ENCODE measurements at regions not wholly inside any gene's neighbourhood (a gene's known extent, or its start where the extent isn't known, plus 50 kb on each side); places are given as distances from the start of the nearest gene placed in this dataset.

DNA sequence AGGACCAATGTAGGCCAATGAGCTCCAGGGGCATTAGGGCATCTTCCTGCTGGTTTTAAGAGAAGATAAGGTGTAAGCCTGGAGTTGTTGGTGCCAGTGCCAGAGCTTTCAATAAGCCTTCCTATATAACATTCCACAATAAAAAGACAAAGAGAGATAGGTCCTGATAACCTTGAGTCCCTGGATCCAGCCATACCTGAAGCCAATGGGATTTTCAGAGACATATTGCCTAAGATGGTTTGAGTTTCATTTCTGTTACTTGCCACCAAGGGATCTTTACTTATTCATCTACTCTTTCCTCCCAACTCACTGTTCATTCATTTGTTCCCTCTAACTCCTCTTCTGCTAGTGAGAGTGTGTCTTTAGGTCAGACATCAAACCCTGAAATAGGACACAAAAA lies 68.8 kb upstream of the CAPZB start:
- DNase-seq (ENCODE audit: low spot score) (no peak), ATAC-seq (no peak)
- ChIA-PET POLR2A (no interaction called here), CTCF (interaction anchor here (1.3 kb wide), 1 partner anchor 100 kb away, joined by 5 read pairs; no protein-coding TSS in a partner anchor)
- no peak overlapping the region for H3K27ac Mint-ChIP-seq
- H3K36me3 Mint-ChIP-seq: peaks cover 21% of the 10 kb centered on the region
- peaks cover 29% of the 10 kb centered on the region for H3K27me3 Mint-ChIP-seq (ENCODE audit: low read depth)
- H3K9me3 Mint-ChIP-seq: peaks cover 39% of the 10 kb centered on the region
- no peak for TF ChIP-seq ZNF232 (CRISPR knock-in tag; IDR thresholded peaks at IDR 0.05)
- no peak for TF ChIP-seq TEAD4 (CRISPR knock-in tag; IDR thresholded peaks at IDR 0.05)
- TF ChIP-seq, protein P1, sequence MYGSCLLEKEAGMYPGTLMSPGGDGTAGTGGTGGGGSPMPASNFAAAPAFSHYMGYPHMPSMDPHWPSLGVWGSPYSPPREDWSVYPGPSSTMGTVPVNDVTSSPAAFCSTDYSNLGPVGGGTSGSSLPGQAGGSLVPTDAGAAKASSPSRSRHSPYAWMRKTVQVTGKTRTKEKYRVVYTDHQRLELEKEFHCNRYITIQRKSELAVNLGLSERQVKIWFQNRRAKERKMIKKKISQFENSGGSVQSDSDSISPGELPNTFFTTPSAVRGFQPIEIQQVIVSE (CRISPR knock-in tag; IDR thresholded peaks at IDR 0.05; ENCODE audit: borderline replicate concordance): no peak
- no peak for TF ChIP-seq NFE2L1 (CRISPR knock-in tag; IDR thresholded peaks at IDR 0.05)
- TF ChIP-seq, protein P2, sequence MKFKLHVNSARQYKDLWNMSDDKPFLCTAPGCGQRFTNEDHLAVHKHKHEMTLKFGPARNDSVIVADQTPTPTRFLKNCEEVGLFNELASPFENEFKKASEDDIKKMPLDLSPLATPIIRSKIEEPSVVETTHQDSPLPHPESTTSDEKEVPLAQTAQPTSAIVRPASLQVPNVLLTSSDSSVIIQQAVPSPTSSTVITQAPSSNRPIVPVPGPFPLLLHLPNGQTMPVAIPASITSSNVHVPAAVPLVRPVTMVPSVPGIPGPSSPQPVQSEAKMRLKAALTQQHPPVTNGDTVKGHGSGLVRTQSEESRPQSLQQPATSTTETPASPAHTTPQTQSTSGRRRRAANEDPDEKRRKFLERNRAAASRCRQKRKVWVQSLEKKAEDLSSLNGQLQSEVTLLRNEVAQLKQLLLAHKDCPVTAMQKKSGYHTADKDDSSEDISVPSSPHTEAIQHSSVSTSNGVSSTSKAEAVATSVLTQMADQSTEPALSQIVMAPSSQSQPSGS (CRISPR knock-in tag; IDR thresholded peaks at IDR 0.05; ENCODE audit: borderline replicate concordance, low read depth): no peak
- TF ChIP-seq TCF7 (CRISPR knock-in tag; IDR thresholded peaks at IDR 0.05; ENCODE audit: low read depth): no peak
- TF ChIP-seq SOX15 (CRISPR knock-in tag; IDR thresholded peaks at IDR 0.05): no peak
- no peak for TF ChIP-seq ZSCAN18 (CRISPR knock-in tag; IDR thresholded peaks at IDR 0.05)
- TF ChIP-seq ZNF263 (CRISPR knock-in tag; IDR thresholded peaks at IDR 0.05; ENCODE audit: low read depth): no peak
- TF ChIP-seq ZNF416 (CRISPR knock-in tag; IDR thresholded peaks at IDR 0.05): no peak
- no peak for TF ChIP-seq SMAD4 (CRISPR knock-in tag; IDR thresholded peaks at IDR 0.05)
- no peak for TF ChIP-seq KAT7 (CRISPR knock-in tag; IDR thresholded peaks at IDR 0.05; ENCODE audit: borderline replicate concordance)
- H3K4me3 Mint-ChIP-seq: no peak overlapping the region
- H3K4me1 Mint-ChIP-seq: no peaks in the 10 kb centered on the region

DNA sequence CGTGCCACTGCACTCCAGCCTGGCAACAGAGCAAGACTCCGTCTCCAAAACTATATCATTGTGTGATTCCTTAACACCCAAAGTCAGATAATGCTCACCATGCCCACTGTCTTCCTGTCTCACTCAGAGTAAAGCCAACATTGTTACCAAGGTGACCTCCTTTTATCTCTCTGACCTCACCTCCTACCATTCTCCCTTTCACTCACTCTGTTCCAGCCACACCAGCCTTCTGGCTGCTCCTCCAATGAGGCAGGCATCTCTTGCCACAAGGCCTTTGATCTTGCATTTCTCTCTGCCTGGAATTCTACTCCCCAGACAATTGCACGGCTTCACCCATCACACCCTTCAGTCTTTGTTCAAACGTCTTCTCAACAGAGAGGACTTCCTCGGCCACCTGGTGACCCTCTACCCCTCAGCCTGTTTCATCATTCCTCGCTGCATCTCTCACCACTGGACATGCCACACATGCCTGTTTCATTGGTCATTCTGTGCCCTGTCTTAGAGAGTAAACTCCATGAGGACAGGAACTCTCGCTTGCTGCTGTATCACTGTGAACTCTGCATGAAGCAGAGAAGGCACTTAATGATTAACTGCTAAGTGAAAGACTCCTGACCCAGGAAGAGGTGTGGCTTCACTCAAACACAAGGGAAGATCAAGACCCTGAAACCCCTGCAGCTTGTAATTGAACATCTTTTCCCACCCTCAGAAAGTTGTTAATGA lies 67.1 kb upstream of the CAPZB start:
- no peaks in the 10 kb centered on the region for H3K4me1 Mint-ChIP-seq
- ChIA-PET POLR2A (interaction anchor here (0.7 kb wide), 1 partner anchor 76 kb away, joined by 7 read pairs; no protein-coding TSS in a partner anchor), CTCF (interaction anchor here (0.6 kb wide), 1 partner anchor 758 kb away, joined by 3 read pairs; no protein-coding TSS in a partner anchor)
- no peak overlapping the region for H3K27ac Mint-ChIP-seq
- peaks cover 31% of the 10 kb centered on the region for H3K36me3 Mint-ChIP-seq
- H3K9me3 Mint-ChIP-seq: peaks cover 50% of the 10 kb centered on the region
- ATAC-seq (no peak), DNase-seq (ENCODE audit: low spot score) (no peak)
- H3K4me3 Mint-ChIP-seq: no peak overlapping the region
- peaks cover 25% of the 10 kb centered on the region for H3K27me3 Mint-ChIP-seq (ENCODE audit: low read depth)
- no peak for TF ChIP-seq SMAD3 (CRISPR knock-in tag; IDR thresholded peaks at IDR 0.05; ENCODE audit: borderline replicate concordance)
- no peak for TF ChIP-seq USF1 (CRISPR knock-in tag; IDR thresholded peaks at IDR 0.05)
- TF ChIP-seq, protein P3, sequence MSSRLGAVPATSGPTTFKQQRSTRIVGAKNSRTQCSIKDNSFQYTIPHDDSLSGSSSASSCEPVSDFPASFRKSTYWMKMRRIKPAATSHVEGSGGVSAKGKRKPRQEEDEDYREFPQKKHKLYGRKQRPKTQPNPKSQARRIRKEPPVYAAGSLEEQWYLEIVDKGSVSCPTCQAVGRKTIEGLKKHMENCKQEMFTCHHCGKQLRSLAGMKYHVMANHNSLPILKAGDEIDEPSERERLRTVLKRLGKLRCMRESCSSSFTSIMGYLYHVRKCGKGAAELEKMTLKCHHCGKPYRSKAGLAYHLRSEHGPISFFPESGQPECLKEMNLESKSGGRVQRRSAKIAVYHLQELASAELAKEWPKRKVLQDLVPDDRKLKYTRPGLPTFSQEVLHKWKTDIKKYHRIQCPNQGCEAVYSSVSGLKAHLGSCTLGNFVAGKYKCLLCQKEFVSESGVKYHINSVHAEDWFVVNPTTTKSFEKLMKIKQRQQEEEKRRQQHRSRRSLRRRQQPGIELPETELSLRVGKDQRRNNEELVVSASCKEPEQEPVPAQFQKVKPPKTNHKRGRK (CRISPR knock-in tag; IDR thresholded peaks at IDR 0.05; ENCODE audit: borderline replicate concordance): no peak
- no peak for TF ChIP-seq FOXJ3 (CRISPR knock-in tag; IDR thresholded peaks at IDR 0.05; ENCODE audit: borderline replicate concordance)
- TF ChIP-seq GABPB1 (CRISPR knock-in tag; IDR thresholded peaks at IDR 0.05): no peak
- TF ChIP-seq, protein P2 (CRISPR knock-in tag; IDR thresholded peaks at IDR 0.05; ENCODE audit: borderline replicate concordance, low read depth): no peak
- TF ChIP-seq ZBTB21 (CRISPR knock-in tag; IDR thresholded peaks at IDR 0.05; ENCODE audit: borderline replicate concordance): no peak
- TF ChIP-seq CBFB (CRISPR knock-in tag; IDR thresholded peaks at IDR 0.05; ENCODE audit: low read depth): no peak
- TF ChIP-seq ZNF416 (CRISPR knock-in tag; IDR thresholded peaks at IDR 0.05): no peak
- TF ChIP-seq KAT7 (CRISPR knock-in tag; IDR thresholded peaks at IDR 0.05; ENCODE audit: borderline replicate concordance): no peak
- TF ChIP-seq RORB (CRISPR knock-in tag; IDR thresholded peaks at IDR 0.05): no peak
- TF ChIP-seq, protein P4, sequence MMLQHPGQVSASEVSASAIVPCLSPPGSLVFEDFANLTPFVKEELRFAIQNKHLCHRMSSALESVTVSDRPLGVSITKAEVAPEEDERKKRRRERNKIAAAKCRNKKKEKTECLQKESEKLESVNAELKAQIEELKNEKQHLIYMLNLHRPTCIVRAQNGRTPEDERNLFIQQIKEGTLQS (CRISPR knock-in tag; conservative IDR thresholded peaks at IDR 0.05): no peak
- TF ChIP-seq ESRRA (CRISPR knock-in tag; IDR thresholded peaks at IDR 0.05; ENCODE audit: borderline replicate concordance): no peak
- no peak for TF ChIP-seq ZNF219 (CRISPR knock-in tag; IDR thresholded peaks at IDR 0.05; ENCODE audit: borderline replicate concordance)
- no peak for TF ChIP-seq RELA (CRISPR knock-in tag; IDR thresholded peaks at IDR 0.05; ENCODE audit: borderline replicate concordance)
- TF ChIP-seq TEAD1 (CRISPR knock-in tag; IDR thresholded peaks at IDR 0.05): no peak
- TF ChIP-seq, protein P5, sequence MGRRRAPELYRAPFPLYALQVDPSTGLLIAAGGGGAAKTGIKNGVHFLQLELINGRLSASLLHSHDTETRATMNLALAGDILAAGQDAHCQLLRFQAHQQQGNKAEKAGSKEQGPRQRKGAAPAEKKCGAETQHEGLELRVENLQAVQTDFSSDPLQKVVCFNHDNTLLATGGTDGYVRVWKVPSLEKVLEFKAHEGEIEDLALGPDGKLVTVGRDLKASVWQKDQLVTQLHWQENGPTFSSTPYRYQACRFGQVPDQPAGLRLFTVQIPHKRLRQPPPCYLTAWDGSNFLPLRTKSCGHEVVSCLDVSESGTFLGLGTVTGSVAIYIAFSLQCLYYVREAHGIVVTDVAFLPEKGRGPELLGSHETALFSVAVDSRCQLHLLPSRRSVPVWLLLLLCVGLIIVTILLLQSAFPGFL (CRISPR knock-in tag; IDR thresholded peaks at IDR 0.05; ENCODE audit: borderline replicate concordance): no peak
